ENCODE measurements at regions not wholly inside any gene's neighbourhood (a gene's known extent, or its start where the extent isn't known, plus 50 kb on each side); places are given as distances from the start of the nearest gene placed in this dataset.

GRCh38 chr13:76725211-76725610 lies 161.0 kb downstream of the KCTD12 start:
- TF ChIP-seq FOS (IDR thresholded peaks at IDR 0.05; ENCODE audit: borderline replicate concordance, insufficient read depth, low read length) (no peak), POLR2AphosphoS5 (IDR thresholded peaks at IDR 0.05; ENCODE audit: insufficient read depth, low read depth, low read length) (no peak), MYC (IDR thresholded peaks at IDR 0.05; ENCODE audit: low read depth, low read length) (no peak), POLR2A (IDR thresholded peaks at IDR 0.05; ENCODE audit: low read depth, low read length) (no peak), GATA2 (IDR thresholded peaks at IDR 0.05; ENCODE audit: insufficient read depth, insufficient read length, low read depth, low read length) (no peak), EZH2 (IDR thresholded peaks at IDR 0.05; ENCODE audit: borderline replicate concordance, low read depth, low read length, severe bottlenecking) (no peak), MAX (IDR thresholded peaks at IDR 0.05; ENCODE audit: insufficient read depth, insufficient read length) (no peak), CTCF (IDR thresholded peaks at IDR 0.05; ENCODE audit: extremely low read depth in 1 of 2, insufficient read depth in 1 of 2, low read depth in 1 of 2, low read length in 2 of 2) (no peak)
- intact Hi-C loops (cut with micrococcal nuclease) = loop anchor here (2.0 to 10.0 kb wide), 2 partner anchors 30 to 170 kb away; no protein-coding TSS in a partner anchor
- Histone ChIP-seq H3K4me3 (replicated peaks in 1 of 3; ENCODE audit: insufficient read depth in 1 of 3, low read depth in 1 of 3, low read length in 3 of 3) (no peak overlapping the region), H3K79me2 (ENCODE audit: control insufficient read depth, insufficient read depth, low read length) (no peaks in the 10 kb centered on the region), H3K4me2 (ENCODE audit: insufficient read depth, low read length) (peak overlapping the region; percentile 38), H2AFZ (ENCODE audit: low read depth, low read length) (peak overlapping the region; percentile 30), H3K9me1 (replicated peaks; ENCODE audit: control insufficient read depth, extremely low read depth, insufficient read depth, low read length) (no peaks in the 10 kb centered on the region), H4K20me1 (replicated peaks; ENCODE audit: control insufficient read depth, extremely low read depth, insufficient read depth, low read length) (no peaks in the 10 kb centered on the region), H3K27ac (ENCODE audit: insufficient read depth, low read depth, low read length) (peak overlapping the region; percentile 81), H3K27me3 (ENCODE audit: control insufficient read depth in 2 of 2, insufficient read depth in 2 of 2, low read length in 2 of 2) (no peaks in the 10 kb centered on the region), H3K9me3 (replicated peaks; ENCODE audit: control insufficient read depth, insufficient read depth, low read length) (no peaks in the 10 kb centered on the region), H3K4me1 (ENCODE audit: control insufficient read depth, extremely low read depth, insufficient read depth, low read length) (peaks cover 40% of the 10 kb centered on the region), H3K36me3 (ENCODE audit: control insufficient read depth in 2 of 2, extremely low read depth in 1 of 2, insufficient read depth in 2 of 2, low read length in 2 of 2) (no peaks in the 10 kb centered on the region), H3K9ac (replicated peaks; ENCODE audit: extremely low read depth, insufficient read depth, low read length) (peak overlapping the region; percentile 49)
- BruUV-seq (replicated peaks) = no TSS peak
- CTCF ChIA-PET = interaction anchor here (0.6 to 3.9 kb wide), 6 partner anchors 29 to 337 kb away, joined by 3 to 29 read pairs (median 3); no protein-coding TSS in a partner anchor
- dilution Hi-C loops (cut with MboI; ENCODE audit: extremely low pct_ligation_motif_present, low sequenced_read_pairs) = no loop called here
- DNase-seq (ENCODE audit: low read depth, low spot score) = peak; percentile 92
- FAIRE-seq = peak; percentile 70
- POLR2A ChIA-PET = interaction anchor here (0.6 kb wide), 1 partner anchor 235 kb away, joined by 3 read pairs; no protein-coding TSS in a partner anchor

Data from endothelial cell of umbilical vein (primary cell).